ENCODE measurements at regions not wholly inside any gene's neighbourhood (a gene's known extent, or its start where the extent isn't known, plus 50 kb on each side); places are given as distances from the start of the nearest gene placed in this dataset.

- TF ChIP-seq POLR2AphosphoS5 (IDR thresholded peaks at IDR 0.05) (no peak), CTCF (IDR thresholded peaks at IDR 0.05) (no peak), POLR2A (IDR thresholded peaks at IDR 0.05) (no peak)
Measured at GRCh38 chr6:98179606-98180005, 654.8 kb upstream of the POU3F2 start.

Measured in sigmoid colon (tissue), 4 donors.